Brain pericyte (primary cell): ENCODE measurements at regions not wholly inside any gene's neighbourhood (a gene's known extent, or its start where the extent isn't known, plus 50 kb on each side); places are given as distances from the start of the nearest gene placed in this dataset.

Experiments
- DNase-seq: peaks from one replicate; pipeline ENCODE4 v3.0.0-alpha.2; 2012; ENCODE audit warnings: low read depth, low spot score

DNA sequence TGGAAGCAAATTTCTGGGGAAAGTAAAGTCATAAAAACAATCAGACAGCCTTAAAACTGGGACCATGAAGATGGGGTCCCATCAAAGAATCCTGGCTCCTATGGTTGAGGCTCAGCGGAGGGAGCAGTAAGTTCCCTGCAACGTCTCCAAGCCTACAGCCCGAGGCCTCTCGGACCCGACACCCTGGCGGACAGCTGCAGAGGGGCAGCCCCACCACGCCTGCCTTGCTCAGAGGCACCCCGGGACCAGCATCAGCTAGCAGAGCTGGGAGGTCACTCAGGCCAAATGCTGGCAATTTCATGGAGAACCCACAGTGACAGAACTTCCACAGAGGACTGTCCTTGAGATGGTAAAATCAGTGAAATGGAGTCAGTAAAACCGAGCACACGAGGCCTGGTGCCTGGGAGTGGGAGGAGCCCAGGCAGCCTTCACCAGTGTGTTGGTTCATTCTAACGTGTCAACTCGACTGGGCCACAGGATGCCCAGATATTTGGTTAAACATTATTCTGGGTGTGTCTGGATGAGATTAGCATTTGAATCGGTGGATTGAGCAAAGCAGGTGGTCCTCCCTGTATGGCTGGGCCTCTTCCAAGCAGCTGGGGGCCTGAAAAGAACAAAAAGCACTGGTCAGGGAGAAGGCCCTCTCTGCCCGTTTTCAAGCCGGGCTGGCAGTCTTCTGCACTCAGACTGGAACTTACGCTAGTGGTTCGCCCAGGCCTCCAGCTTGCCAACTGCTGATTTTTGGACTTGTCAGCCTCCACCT is 96.2 kb upstream of the INSIG1 start:
- DNase-seq = no peak

DNA sequence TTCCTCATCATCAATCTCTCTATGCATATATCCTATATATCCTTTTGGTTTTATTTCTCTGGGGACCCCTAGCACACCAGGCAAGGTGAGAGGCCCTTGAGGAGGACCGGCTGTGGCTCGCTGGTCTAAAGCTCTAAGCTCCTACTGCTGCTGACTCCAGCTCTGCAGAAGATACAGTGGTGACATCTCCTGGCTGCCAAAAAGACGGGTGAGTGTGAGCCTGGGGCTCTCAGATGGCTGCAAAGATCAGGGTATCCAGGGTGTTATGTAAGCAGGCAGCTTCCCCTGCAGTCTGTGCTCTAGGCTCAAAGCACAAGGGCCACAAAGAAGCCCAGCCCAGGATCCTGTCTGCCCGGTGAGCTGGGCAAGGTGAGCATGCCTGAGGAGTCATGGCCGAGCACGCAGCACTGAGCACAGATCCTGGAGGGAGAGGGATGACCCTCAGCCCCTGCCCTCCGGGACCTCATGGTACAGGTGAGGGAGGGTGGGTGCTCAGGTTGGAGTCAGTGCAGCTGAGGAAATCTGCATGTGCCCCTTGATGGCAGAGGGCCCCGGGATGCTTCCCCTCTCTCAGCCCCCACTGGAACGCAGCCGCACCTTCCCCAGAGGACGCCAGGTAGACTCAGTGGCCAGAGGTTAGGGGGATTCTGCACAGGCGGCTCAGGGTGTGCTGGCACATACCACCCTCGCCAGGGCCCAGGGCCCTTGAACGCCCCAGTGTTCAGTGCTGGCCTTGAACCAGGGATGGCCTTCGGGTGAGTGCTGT is 95.4 kb upstream of the INSIG1 start:
- DNase-seq = no peak

DNA sequence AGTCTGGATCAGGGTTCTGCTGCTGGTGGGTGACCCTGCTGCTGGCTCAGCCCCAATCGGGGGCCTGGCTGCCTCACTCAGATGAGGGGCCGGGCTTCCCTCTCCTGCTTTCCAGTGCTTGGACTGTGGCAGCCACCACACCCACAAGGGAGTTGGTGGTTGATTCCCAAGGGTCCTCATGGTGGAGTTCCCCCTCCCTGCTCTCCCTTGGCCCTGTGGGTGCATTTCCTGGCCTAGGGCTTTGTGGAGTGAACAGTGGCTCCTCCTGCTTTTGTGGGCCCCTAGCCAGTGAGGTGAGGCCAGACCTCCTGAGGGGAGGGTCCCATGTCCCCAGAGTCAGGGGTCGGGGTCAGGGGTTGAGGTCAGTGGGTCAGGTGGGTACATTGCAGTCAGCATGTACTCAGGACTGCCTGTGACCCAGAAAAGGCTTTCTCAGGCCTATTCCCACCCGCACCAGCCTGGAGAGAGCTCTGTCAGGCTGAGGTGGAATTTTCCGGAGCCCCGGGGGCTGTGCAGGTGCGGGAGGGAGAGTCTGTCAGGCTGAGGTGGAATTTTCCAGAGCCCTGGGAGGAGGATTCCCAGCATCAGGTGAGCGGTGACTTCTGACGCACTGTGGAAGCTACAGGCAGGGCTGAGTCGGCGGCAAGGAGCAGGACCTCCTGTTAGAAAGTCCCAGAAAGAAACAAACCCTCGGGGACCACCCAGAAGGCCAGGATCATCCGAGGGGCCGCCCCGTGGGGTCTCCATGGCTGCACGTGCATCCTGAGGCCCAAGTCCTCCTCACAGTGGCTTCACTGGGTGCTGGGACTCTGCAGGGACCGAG is 94.4 kb upstream of the INSIG1 start:
- no peak for DNase-seq

DNA sequence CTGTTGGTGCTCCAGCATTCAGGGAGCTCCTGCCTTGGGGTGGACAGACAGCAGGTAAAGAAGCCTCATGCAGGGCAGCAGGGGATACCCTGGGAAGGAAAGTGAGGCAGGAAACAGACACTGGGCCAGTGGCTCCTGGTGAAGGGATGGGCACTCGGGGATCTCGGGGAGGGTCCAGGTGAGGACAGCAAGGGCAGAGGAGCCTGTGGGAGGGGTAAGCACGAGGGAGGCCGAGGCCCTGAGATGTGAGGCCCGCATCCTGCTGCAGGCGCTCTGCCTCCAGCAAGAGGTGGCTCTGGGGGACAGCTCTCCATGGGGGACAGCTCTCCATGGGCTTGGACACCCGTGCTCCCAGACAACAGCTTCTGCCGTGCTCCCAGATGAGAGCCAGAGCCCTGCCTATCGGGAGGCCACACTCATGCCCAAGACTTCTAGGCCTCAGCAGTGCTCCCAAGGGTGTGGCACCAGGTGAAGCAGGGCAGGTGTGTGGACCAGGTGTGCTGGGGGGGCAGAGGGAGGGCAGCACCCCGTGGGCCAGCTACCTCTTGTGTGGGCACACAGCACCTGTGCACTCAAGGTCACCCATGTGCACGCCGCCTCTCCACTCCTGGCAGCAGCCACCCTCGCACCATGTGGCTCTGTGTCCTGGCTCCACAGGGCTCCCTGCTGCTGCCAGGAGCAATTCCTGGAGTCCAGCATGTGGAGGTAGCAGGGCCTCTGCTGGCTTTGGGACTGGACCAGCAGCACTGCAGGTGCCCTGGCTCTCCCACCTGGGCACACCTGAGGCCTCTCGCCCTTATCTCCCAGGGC is 93.6 kb upstream of the INSIG1 start:
- no peak for DNase-seq

DNA sequence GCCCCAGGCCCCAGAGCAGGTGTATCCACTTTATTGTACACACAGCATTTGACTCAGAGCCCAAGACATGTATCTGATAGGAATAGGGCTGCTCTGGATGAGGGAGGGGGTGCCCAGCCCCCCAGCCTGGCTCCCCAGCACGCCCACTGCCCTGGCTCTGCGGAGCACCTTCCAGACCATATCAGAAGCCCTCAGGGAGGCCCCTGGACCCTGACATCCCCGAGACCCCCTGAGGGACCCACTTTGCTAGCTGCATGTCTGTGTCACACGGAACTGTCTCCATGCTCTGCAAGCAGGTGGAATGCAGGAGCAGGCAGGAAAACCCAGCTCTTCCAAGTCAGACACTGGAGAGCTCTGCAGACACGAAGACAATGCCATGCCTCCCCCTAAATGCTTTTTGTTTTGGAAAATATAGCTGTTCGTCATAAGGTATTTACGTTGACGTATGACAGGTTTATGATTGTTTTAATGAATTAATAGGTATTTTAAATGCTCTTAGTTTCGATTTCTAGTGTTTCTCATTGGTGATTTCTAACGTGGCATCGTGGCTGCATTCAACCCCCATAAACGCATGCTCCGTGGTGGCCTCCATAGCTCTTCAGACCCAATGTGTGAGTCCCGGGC is 92.8 kb upstream of the INSIG1 start:
- no peak for DNase-seq

DNA sequence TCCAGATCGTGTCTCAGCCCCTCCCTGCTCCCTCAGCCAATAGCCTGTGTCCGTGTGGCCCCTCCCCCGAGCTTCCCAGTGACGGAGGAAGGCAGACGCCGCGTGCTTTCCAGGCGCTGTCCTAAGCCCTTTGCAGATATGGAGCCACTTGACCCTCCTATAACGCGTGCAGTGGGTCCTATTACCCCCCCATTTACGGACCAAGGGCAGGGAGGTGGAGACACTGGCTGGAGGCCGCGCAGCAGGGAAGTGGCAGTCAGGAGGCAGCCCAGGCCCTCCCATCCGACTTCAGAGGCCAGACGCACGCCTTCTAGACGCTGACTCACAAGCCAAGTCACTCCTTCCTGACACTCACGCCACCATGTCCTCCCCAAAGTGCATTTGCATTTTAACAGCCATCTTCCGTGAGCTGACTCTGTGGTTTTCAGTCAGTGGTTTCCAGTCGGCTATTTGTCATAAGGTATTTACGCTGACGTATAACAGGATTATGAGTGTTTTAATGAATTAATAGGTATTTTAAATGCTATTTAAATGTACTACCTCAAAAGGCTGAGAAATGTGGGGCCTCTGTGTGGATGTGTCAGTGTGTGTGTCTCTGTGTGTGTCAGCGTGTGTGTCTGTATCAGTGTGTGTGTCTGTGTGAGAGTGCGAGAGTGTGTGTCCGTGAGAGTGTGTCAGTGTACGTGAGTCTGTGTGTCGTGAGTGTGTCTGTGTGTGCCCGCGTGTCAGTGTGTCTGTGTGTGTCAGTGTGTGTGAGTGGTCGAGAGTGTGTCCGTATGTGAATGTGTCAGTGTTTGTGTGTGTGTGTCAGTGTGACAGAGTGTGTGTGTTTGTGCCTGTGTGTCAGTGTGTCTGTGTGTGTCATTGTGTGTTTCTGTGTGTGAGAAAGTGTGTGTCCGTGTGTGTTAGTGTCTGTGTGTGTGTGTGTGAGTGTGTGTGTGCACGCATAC is 92.0 kb upstream of the INSIG1 start:
- peak; percentile 61 for DNase-seq

DNA sequence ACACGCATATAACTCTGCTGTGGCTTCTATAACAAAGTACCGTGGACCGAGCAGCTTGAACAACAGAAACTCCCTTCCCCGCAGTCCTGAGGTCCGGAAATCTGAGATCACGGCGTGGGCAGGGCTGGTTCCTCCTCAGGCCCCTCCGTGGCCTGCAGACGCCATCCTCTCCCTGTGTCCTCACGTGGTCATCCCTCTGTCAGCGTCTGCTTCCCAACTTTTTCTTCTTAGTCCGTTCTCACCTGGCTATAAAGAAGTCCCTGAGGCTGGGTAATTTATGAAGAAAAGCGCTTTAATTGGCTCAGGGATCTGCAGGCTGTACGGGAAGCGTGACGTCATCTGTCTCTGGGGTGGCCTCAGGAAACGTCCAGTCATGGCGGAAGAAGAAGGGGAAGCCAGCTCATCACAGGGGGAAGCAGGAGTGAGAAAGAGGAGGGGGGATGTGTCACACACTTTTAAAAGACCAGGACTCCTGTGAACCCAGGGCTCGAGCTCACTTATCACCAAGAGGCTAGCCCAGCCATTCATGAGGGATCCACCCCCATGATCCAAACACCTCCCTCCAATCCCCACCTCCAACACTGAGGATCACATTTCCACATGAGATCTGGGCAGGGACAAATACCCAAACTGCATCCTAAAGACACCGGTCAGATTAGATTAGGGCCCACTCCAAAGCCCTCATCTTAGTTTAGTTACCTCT is 91.2 kb upstream of the INSIG1 start:
- DNase-seq = peak; percentile 52

DNA sequence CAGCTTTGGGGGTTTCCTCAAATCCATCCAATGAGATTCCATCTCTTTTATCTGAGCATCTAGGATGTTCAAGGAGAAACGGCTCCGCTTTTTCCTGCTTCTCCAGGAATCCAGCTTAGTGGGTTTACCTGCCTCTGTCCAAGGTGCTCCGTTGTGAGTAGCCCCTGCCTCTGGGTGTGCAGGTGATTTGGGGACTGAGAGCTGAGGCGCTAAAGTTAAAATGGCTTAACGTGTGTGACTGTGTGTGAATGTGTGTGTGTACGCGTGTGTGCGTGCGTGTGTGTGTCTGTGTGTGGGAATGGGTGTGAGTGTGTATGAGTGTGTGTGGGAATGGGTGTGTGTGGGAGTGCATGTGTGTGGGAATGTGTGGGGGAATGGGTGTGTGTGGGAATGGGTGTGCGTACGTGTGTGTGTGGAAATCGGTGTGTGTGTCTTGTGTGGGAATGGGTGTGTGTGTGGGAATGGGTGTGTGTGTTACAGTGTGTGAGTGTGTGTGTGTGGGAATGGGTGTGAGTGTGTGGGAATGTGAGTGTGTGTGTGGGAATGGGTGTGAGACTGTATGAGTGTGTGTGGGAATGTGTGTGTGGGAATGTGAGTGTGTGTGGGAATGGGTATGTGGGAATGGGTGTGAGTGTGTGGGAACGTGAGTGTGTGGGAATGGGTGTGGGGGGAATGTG is 90.2 kb upstream of the INSIG1 start:
- DNase-seq = no peak

DNA sequence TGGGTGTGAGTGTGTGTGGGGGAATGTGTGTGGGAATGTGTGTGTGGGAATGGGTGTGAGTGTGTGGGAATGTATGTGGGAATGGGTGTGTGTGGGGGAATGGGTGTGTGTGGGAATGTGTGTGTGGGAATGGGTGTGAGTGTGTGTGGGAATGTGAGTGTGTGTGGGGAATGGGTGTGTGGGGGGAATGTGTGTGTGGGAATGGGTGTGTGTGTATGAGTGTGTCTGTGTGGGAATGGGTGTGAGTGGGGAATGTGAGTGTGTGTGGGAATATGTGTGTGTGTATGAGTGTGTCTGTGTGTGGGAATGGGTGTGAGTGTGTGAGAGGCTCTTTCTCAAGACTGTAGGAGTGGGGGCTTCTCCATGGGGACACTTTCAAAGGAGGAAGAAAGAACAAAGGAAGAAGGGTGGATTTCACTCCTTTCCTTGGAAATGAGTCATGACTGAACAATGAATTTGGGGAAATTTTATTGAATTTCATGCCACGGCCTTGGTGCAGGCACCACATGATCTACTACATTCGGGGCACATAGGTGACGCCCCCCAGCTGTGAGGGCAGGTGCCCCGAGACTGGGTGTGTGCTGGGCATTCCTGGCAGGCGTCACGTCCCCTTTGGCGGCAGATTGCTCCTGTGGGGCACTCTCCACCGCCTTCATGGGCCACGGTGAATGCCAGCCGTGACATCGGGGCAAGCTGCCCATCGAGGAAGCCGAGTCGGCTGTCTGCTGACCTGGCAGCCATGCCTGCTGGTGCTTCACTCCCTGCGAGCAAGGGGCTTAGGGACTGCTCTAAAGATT is 88.8 kb upstream of the INSIG1 start:
- no peak for DNase-seq

DNA sequence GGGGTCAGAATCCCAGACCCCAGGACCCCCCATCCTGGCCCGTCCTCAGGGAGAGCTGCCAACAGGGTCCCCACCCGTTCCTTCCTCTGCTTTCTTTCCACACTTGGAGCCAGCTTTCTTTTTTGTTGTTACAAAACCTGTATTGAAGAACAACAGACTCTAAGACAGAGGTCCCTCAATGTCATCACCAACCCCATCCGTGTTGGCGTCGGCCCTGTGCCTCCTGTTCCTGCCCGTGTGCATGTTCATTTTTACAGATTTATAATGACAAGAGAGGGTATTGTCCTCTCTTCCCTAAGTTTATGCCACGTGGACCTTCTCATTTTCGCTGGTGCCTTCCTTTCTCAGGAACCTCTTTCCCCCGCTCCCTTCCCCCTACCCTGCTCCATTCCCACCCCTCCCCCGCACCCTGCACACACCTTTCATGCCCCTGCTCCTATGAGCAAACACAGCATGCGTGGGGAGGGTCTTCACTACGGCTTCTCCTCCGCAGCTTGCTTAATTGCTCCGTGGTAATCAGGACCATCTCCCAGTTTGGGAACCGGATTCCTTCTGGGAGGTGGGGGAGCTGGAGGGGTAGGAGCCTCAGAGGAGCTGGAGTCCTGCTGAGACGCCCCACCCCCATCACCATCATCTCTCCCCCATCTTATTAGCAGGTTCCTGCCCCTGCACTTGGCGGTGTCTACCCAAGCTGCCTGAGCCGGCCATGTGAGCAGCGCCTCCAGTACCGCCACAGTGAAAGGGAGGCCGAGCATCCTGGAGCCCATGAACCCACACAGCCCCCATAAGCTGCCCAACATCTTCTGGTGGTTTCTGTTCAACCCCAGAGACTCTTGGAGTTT is 88.0 kb upstream of the INSIG1 start:
- DNase-seq = no peak

DNA sequence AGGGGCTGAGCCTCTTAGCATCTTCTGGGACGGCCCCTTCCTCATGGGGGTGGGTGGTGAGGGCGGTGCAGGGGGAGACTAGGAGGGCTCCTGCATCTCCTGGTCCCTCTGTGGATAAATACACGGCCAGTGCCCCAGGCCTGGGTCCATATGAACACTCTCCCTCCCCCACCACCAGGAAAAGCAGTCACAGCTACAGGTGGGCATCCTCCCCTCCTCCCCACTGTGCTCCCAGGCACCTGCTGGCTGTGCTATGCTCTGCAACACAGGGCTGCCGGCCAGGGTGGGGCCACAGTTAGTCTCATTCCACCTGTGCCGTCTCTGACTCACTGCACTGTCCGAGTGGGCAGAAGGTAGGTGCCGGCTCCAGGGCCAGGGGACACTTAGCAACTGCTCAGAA is 87.3 kb upstream of the INSIG1 start:
- no peak for DNase-seq

DNA sequence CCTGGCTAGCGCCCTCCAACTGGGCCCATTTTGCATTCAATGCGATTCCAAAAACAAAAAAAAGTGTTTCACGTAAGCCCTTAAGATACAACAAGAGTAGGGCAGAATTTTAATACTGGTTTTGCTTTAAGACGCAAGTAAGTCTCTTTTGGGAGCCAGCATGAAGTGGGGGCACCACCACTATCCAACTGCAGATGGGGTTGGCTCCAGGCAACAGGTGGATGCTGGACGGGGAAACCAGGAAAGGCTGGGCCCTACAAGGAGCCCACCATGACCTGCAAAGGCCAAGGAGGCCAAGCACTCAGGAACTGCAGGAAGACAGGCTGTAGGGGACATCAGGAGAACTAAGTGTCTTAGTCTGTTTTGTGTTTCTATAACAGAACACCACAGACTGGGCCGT is 86.5 kb upstream of the INSIG1 start:
- DNase-seq = no peak

DNA sequence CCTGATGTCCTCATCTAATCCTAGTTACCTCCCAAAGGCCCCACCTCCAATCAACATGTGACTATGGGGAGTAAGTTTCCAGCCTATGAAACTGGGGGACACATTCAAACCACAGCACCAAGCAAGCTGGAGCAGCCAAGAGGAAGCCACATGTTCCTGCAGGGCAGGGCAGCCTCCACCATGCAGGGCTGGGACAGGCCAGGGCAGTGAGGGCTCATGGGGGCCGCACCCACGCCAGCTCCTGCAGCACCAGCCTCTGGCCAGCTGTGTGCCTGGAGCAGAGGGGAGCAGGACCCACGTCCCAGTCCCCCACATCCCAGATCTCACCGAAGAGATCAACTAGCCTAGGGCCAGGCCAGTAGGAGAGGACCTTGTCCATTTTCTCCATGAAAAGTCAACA is 85.9 kb upstream of the INSIG1 start:
- DNase-seq = no peak

DNA sequence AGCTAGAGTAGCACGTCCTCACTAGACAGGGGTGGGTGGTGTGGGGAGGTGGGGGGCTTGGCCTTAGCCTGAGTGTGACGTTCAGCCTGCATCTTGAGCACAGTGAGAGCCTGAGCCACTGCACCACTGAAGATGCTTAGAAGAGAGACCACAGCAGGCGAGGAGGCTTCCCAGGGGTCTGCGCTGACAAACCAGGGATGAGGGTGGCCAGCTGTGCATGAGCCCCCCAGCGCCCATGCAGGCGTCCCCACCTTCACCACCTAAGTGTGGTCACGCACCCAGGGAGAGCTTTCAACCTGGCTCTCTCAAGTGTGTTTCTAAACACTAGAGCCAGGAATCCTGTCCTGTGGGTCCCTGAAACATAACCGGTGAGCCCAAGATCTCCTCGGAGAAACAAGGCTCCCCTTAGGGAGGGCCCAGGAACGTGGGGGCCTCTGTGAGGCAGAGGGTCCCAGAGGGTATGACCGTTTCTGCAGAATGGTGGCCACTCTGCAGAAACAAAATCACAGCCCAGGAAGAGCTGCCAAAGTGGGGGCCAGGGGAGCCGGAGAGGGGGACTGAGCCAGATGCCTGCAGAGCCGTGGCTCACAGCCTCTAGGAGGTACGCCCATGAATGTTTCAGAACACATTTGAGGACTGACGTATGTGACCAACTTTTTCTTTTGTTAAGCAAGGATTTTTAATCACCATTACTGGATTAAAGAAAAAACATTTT is 85.2 kb upstream of the INSIG1 start:
- DNase-seq = no peak

DNA sequence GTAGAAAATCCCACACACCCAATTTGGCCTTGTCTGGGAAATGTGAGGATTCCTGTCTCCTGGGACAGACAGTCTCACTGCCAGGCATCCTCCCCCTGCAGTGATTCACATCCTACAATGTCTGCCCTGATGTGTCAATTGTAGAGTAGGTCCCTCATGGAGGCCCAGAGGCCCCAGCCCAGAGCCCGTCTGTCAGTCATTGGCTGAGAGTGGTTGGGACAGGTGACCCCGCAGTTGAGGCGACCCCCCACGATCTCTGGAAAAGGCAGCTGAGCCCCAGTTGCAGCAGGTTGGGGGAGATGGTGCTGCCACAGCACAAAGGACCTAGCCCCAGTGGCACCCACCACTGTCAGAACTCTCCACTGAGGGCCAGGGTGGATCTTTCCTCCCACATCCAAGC is 84.3 kb upstream of the INSIG1 start:
- DNase-seq = no peak
